ENCODE measurements at regions not wholly inside any gene's neighbourhood (a gene's known extent, or its start where the extent isn't known, plus 50 kb on each side); places are given as distances from the start of the nearest gene placed in this dataset.

GRCh38 chrX:124242131-124242530, 90.3 kb upstream of the TEX13D start:
- in situ Hi-C loops (cut with MboI; ENCODE audit: low pct_unique_long_range_greater_than_20kb, low sequenced_read_pairs, unreplicated experiment) = no loop called here
- DNase-seq (ENCODE audit: low spot score) = no peak
- TF ChIP-seq CTCF (IDR thresholded peaks at IDR 0.05; ENCODE audit: extremely low read depth, insufficient read depth, missing control alignments) = no peak

- in situ Hi-C loops (cut with MboI; ENCODE audit: low pct_unique_long_range_greater_than_20kb, low sequenced_read_pairs, unreplicated experiment) = no loop called here
- DNase-seq (ENCODE audit: low spot score) = no peak
- TF ChIP-seq CTCF (IDR thresholded peaks at IDR 0.05; ENCODE audit: extremely low read depth, insufficient read depth, missing control alignments) = no peak
These were observed 83.1 kb upstream of the TEX13D start for GRCh38 chrX:124249345-124249744.

- no peak for DNase-seq (ENCODE audit: low spot score)
- in situ Hi-C loops (cut with MboI; ENCODE audit: low pct_unique_long_range_greater_than_20kb, low sequenced_read_pairs, unreplicated experiment) = no loop called here
- TF ChIP-seq CTCF (IDR thresholded peaks at IDR 0.05; ENCODE audit: extremely low read depth, insufficient read depth, missing control alignments) = no peak
These were observed 81.5 kb upstream of the TEX13D start for GRCh38 chrX:124250835-124251437.

GRCh38 chrX:124254611-124255010, 77.8 kb upstream of the TEX13D start:
- no peak for TF ChIP-seq CTCF (IDR thresholded peaks at IDR 0.05; ENCODE audit: extremely low read depth, insufficient read depth, missing control alignments)
- in situ Hi-C loops (cut with MboI; ENCODE audit: low pct_unique_long_range_greater_than_20kb, low sequenced_read_pairs, unreplicated experiment) = no loop called here
- DNase-seq (ENCODE audit: low spot score) = no peak

GRCh38 chrX:124256216-124256615, 76.2 kb upstream of the TEX13D start:
- no peak for TF ChIP-seq CTCF (IDR thresholded peaks at IDR 0.05; ENCODE audit: extremely low read depth, insufficient read depth, missing control alignments)
- in situ Hi-C loops (cut with MboI; ENCODE audit: low pct_unique_long_range_greater_than_20kb, low sequenced_read_pairs, unreplicated experiment) = no loop called here
- no peak for DNase-seq (ENCODE audit: low spot score)

GRCh38 chrX:124256629-124257380, 75.7 kb upstream of the TEX13D start:
- in situ Hi-C loops (cut with MboI; ENCODE audit: low pct_unique_long_range_greater_than_20kb, low sequenced_read_pairs, unreplicated experiment) = no loop called here
- DNase-seq (ENCODE audit: low spot score) = no peak
- no peak for TF ChIP-seq CTCF (IDR thresholded peaks at IDR 0.05; ENCODE audit: extremely low read depth, insufficient read depth, missing control alignments)

All from GM13977 (cell line).